Mononuclear cell (primary cell): ENCODE measurements at regions not wholly inside any gene's neighbourhood (a gene's known extent, or its start where the extent isn't known, plus 50 kb on each side); places are given as distances from the start of the nearest gene placed in this dataset.

Experiments
- H3K27me3 ChIP-seq: 2 replicates; pipeline ENCODE4 v1.6.0; 2011; ENCODE audit warnings: low read length, control low read depth; ENCODE audit not compliant: insufficient read depth
- H3K4me1 ChIP-seq: 2 replicates; pipeline ENCODE4 v1.5.1; 2011; ENCODE audit warnings: mild to moderate bottlenecking, low read length, control low read depth; ENCODE audit not compliant: insufficient read depth
- H3K4me3 ChIP-seq: 2 replicates; pipeline ENCODE4 v1.5.1; 2011; ENCODE audit warnings: mild to moderate bottlenecking, low read length, moderate library complexity
- H3K9me3 ChIP-seq: 2 replicates; pipeline ENCODE4 v1.5.1; 2011; ENCODE audit warnings: low read depth, mild to moderate bottlenecking, control low read depth, low read length

DNA sequence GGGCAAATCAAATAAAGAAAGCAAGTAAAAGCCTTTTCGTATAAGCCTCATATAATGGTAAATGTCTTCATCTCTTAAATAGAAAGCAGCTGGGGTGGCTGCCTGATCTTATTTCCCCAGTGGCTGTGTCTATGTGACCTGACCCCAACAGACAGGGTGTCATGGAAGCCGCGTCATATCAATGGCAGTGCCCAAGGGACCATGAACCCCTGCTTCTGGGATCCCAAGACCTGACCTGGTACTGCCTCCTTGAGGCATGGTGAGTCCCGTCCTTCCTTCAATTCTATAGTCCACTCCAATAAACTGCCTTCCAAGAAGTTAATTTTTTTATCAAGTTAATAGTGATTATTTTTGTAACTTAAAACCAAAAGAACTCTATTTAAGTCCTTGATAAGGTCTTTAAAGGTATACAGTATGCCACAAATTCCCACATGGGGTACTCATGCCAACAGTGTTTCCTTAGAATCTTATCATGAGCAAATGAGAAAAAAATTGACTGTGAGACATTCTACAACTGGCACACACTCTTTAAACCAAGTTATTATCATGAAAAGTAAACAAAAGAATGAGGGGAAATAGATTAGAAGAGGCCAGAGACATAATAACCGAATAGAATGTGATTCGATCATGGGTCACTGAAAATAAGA is 104.6 kb downstream of the ADSS2 start:
- Histone ChIP-seq H3K27me3 (no peaks in the 10 kb centered on the region), H3K9me3 (no peaks in the 10 kb centered on the region), H3K4me3 (no peak overlapping the region), H3K4me1 (peaks cover 21% of the 10 kb centered on the region)

DNA sequence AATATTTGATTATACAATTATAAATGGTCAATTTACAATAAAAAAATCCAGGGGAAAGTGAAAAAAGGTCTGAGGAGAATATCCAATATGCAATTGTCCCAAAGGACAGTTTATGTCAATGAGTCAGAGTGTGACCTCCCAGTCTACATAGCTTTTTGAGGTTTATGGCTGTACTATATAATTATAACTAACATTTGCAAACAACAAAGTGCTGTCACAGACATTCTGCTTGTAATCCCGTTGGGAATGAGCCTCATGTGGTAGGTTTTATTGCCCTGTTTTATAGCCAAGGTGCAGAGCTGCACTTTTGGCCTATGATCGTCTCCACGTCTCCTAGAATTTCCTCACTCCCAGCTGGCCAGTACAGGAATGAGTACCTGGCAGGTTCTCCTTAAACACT is 103.8 kb downstream of the ADSS2 start:
- Histone ChIP-seq H3K4me1 (peaks cover 18% of the 10 kb centered on the region), H3K27me3 (no peaks in the 10 kb centered on the region), H3K4me3 (no peak overlapping the region), H3K9me3 (no peaks in the 10 kb centered on the region)

DNA sequence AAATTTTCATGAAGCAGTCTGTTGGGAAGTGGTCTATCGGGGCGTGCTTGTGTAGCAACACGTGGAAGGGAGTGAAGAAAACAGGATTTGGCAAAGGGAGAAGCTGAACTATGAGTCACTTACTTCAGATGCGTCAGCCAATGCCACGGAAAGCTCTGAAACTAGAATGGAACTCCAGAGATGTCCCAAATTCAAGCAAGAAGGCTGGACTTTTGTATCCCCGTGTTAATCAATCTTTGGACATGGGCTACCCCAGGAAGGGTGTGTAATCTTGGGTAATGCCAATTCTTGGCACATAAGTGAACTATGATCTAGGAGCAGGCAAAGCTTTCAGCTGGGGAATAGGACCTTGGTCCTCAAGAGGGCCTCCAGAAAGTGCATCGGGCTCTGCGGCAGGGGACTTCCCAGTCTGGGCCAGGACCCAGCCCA is 102.6 kb downstream of the ADSS2 start:
- Histone ChIP-seq H3K4me1 (peaks cover 29% of the 10 kb centered on the region), H3K27me3 (no peaks in the 10 kb centered on the region), H3K9me3 (no peaks in the 10 kb centered on the region), H3K4me3 (no peak overlapping the region)

DNA sequence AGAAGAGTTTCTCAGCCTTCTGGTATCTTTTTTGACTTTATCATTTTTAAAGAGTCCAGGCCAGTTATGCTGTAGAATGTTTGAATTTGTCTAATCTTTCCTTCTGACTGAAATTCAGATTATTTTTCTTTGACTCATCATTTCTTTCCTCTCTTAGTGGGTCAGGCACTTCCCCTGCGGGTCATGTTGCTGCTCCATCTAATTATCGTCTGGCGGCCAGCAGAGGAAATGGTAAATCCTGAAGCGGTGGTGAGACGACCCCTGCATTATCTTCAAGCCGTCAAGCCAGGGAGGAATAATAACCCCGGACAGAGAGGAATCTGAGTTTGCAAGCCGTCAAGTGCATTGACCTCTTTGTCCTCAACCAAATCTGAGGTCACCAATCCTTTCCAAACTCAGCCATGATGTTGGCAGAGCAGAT is 102.1 kb downstream of the ADSS2 start:
- Histone ChIP-seq H3K4me1 (peaks cover 30% of the 10 kb centered on the region), H3K4me3 (no peak overlapping the region), H3K27me3 (no peaks in the 10 kb centered on the region), H3K9me3 (no peaks in the 10 kb centered on the region)

DNA sequence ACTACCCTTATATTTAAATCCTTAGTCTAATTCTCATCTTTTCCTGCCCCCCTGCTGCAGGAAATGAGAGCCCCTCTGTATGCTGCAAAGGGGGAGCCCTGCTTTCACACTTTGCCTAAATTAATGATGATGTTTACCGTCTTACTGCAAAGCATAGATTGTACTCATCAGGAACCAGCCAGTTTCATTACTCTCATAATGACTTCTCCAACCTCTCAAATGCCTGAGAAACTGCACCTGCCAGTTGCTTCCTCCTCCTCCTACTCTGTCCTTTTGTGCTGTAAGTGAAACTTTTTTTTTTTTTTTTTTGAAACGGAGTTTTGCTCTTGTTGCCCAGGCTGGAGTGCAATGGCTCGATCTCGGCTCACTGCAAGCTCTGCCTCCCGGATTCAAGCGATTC is 101.7 kb downstream of the ADSS2 start:
- H3K4me1 ChIP-seq: peaks cover 30% of the 10 kb centered on the region
- H3K4me3 ChIP-seq: no peak overlapping the region
- no peaks in the 10 kb centered on the region for H3K27me3 ChIP-seq
- no peaks in the 10 kb centered on the region for H3K9me3 ChIP-seq

DNA sequence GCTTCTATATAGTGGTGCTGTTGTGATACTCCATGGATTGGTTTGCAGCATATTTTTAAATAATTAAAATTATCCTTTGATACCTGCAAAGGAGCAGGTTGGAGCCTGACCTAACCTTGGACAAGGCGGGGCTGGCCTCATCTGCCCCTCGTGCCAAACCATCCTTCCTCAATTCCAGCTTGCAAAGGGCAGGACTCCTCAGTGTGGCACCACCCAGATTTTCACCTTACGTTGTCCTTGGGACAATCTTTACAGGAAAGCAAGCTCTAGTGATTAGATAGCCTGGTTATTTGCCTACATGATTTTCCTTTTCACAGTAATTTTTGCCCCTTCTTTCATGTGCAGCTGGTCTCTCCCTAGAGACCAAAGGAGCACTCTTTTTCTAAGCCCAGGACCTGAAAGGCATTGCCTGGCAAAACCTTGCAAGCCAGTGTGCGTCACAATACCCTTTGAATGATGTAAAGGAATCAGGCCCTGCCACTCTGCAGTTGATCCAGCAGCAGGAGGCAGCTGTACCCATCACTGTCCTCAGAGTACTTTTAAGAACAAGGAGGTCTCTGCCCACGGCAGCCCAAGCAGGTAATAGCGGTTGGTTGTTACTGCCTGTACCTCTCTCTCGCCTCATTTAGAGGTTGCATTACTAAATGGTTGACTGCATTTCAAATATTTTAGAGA is 99.4 kb downstream of the ADSS2 start:
- no peak overlapping the region for H3K4me3 ChIP-seq
- peaks cover 30% of the 10 kb centered on the region for H3K4me1 ChIP-seq
- H3K9me3 ChIP-seq: no peaks in the 10 kb centered on the region
- H3K27me3 ChIP-seq: no peaks in the 10 kb centered on the region

DNA sequence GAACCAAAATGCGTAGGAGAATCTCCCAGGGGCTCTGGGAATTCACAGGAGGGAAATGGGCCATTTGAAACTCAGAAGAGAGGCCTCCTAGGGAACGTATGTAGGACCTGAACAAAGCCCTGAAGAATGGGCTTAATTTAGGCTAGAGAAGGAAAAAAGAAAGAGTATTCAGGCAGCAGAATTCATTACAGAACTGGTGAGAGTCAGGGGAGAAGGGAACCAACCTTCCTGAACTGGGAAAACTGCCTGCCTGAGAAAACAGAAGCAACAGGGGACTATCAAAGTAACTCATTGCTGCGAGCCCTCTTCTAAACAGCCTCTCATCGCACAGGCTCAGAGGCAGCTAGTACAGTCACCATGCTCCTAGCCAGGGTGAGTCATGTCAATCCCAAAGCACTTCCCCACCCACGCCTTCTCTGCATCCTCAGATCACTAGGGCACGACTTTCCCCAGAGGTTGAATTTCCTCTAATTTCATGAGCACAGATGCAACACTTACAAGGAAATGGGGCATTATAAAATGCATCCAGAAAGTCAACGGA is 98.1 kb downstream of the ADSS2 start:
- Histone ChIP-seq H3K4me3 (no peak overlapping the region), H3K9me3 (no peaks in the 10 kb centered on the region), H3K4me1 (peaks cover 30% of the 10 kb centered on the region), H3K27me3 (no peaks in the 10 kb centered on the region)

DNA sequence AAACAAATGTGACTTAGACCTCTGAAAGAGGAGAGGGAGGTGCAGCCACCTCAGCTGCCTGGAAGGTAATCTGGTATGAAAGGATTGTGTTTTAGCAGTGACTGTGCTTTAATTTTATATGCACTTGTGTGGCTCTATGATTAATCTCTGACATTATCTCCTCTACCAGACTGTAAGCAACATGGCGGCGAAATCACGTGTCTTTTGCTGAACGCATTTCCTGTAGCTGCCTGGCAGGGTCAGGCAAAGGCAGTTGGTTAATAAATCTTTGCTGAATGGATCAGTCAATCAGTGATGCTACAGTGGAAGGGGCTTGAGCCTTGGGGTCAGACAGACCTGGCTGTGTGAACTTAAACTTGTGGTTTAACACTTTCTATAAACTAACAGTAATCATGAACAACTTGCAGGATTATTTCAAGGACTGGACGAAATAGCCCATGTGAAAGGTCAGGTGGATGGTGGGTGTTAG is 96.9 kb downstream of the ADSS2 start:
- H3K9me3 ChIP-seq: no peaks in the 10 kb centered on the region
- H3K27me3 ChIP-seq: no peaks in the 10 kb centered on the region
- H3K4me3 ChIP-seq: no peak overlapping the region
- peaks cover 18% of the 10 kb centered on the region for H3K4me1 ChIP-seq

DNA sequence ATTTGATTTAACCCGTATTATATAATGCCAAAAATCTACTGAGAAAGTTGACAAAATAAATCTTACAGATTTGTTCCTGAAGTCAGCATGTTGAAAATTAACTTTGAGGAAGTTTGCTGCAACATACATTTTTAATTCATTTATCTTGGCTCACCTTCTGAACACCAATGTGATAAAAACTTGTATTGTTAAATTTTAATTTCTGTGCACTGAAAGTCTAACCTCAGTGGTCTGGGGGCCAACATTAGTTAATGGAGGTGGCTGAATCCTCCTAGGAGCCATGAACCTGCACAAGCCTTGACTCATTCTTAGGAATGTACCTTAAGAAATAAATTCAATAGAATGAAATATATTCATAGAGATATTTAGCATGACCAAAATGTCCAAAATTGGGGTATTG is 95.3 kb downstream of the ADSS2 start:
- peaks cover 17% of the 10 kb centered on the region for H3K4me1 ChIP-seq
- H3K27me3 ChIP-seq: no peaks in the 10 kb centered on the region
- no peaks in the 10 kb centered on the region for H3K9me3 ChIP-seq
- no peak overlapping the region for H3K4me3 ChIP-seq
